HG02642 (cell line): ENCODE measurements at regions not wholly inside any gene's neighbourhood (a gene's known extent, or its start where the extent isn't known, plus 50 kb on each side); places are given as distances from the start of the nearest gene placed in this dataset.
"Not testable (repeated sequence)": the region's sequence is repeated elsewhere in the genome, so short reads cannot be mapped to it uniquely, and the experiment has no call there.

Source experiments
- ATAC-seq: cut with Tn5 transposase; IDR thresholded peaks from one replicate; pipeline ENCODE4 v1.9.1; 2021; ENCODE audit warnings: mild to moderate bottlenecking; ENCODE audit not compliant: unreplicated experiment, poor library complexity

- no peak for ATAC-seq
These were observed 223.4 kb downstream of the CSNK1G3 start for GRCh38 chr5:123735384-123735783.

DNA sequence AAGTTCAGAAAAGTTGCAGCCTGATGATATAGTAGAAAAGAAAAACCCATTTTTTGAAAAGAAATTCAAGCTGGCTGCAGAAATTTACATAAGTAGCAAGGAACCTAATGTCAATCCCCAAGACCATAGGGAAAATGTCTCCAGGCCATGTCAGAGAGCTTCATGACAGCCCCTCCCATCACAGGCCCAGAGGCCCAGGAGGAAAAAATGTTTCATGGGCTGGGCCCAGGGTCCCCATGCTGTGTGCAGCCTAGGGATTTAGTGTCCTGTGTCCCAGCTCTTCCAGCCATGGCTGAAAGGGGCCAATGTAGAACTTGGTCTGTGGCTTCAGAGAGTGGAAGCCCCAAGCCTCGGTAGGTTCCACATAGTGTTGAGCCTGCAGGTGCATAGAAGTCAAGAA lies 220.3 kb downstream of the CSNK1G3 start:
- no peak for ATAC-seq

- no peak for ATAC-seq
These were observed 210.5 kb downstream of the CSNK1G3 start for GRCh38 chr5:123722451-123722850.

GRCh38 chr5:123721675-123722276 lies 209.8 kb downstream of the CSNK1G3 start:
- ATAC-seq, result no peak

DNA sequence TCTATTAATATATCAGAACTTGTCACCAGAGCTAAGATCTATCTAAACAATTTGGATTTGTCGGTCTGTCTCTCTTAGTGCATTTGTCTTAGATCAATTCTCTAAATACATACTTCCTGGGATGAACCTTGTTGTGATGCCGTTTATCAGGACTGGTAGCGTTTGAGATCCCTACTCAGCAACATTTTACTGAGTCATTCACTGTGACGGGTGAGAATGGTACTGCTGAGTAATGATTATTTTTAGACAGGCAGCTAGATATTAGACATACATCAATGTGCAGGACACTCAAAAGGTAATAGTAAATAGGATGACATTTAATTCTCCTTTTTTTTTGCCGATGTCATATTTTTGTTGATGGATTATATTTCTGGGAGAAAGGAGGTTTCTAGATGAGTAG lies 209.0 kb downstream of the CSNK1G3 start:
- no peak for ATAC-seq

GRCh38 chr5:123720339-123720738 lies 208.4 kb downstream of the CSNK1G3 start:
- no peak for ATAC-seq

DNA sequence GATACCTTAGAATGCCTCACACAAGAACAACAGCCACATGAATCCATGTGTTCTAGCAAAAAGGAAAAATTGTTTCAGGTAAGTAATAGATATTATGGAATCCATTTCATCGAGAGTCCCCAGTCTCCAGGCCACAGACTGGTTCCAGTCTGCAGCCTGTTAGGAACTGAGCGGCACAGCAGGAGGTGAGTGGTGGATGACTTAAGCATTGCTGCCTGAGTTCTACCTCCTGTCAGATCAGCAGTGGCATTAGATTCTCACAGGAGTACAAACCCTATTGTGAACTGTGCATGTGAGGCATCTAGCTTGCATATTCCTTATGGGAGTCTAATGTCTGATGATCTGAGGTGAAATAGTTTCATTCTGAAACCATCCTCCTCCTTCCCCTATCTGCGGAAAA lies 207.0 kb downstream of the CSNK1G3 start:
- ATAC-seq, result no peak

DNA sequence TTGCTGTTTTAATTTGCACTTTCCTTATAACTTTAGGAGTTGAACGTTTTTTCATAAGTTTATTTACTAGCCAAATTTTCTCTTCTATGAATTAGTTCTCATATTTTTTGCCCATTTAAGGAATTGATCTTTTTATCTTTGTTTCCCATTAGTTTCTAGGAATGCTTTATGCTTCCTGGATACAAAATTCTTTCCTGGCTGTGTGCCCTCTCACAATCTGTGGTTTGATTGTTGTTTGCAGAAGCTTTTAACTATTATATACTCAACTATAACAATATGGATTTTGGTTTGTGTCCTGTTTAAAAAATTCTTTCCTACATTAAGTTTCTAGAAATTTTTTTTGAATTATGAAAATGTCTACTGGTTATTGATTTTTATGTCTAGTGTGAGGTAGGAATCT lies 206.3 kb downstream of the CSNK1G3 start:
- no peak for ATAC-seq

DNA sequence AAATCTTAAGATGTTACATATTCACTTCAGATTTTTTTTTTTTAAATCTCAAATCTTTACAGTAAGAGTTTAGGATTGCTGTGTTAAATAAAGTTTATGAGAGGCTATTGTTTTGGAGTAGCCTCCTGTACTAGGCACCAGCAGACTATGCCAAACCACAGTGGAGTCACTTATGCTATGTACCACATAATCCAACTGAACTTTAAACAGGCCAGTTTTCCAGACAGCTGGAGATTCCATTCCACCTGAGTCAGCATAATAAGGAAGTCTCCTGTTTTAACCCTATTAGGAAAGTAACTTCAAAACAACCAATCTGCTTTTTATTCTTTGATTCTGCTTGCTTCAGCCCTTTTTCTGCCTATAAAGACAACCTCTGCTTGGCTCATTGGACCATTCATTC lies 205.2 kb downstream of the CSNK1G3 start:
- ATAC-seq, result no peak

GRCh38 chr5:123710031-123710430 lies 198.1 kb downstream of the CSNK1G3 start:
- no peak for ATAC-seq

GRCh38 chr5:123709422-123709821 lies 197.4 kb downstream of the CSNK1G3 start:
- no peak for ATAC-seq

DNA sequence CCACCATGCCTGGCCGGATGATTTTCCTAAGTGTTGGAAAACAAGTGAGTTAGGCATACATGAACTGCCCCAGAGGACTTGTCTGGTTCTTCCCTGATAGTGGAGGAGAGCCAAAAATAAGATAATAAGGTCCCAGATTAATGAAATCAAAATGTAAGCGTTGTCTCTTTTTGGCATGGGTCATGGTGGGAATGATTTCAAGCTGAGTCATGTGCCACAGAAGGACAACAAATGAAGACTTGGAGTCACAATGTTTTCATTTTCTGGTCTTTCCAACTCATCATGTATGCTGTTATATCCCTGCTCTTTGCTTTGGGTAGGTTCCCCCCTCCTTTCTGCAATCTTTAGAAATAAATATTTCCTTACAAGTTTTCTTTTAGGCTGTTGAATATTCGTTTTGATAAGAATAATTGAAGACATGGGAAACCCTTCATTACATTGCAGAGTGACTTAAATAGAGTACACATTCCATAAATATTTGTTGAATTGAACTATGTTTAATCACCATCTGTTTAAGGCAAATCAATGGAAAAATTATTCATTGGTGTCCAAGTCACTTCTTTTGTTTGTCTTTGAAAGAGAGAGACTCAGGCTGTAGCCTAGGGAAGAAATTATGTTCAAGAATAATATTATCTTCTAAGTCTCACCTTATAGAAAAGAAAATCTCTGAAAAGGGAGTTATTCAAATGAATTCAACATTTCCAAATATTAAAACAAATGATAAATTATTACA lies 196.3 kb downstream of the CSNK1G3 start:
- no peak for ATAC-seq

DNA sequence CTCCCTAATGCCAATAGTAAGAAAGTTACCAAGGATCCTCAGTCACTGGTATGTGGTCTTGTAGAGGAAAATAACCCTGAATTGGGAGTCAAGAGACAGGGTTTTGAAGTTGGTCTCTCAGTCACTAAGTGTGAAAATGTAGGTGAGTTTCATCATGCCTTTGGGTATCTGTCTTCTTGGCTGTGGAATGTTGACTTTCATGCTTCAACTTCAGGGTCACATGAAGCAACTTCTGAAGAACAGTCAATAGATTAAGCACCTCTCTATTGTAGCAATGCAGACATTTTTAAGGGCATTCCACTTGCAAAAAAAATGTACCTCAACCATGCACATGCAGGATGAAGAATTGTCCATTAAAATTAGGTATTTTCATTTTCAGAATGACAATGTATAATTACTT lies 194.6 kb downstream of the CSNK1G3 start:
- no peak for ATAC-seq

DNA sequence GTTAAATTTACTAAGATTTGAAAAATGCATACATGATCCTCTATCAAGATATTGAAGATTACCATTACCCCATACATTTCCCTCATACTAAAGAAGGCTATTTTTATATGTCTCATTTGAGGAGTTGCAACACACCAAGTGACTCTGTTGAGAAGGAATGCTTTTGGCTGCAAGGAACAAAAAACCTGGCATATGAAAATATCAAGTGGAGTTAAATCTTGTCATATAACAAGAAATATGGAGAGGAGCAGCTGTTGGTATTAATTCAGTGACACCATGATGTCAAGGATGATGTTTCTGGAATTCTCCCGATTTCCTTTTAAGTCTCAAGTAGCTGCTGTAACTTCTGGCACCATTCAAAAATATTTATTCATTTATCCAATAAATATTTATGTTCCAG lies 193.8 kb downstream of the CSNK1G3 start:
- ATAC-seq, result no peak

DNA sequence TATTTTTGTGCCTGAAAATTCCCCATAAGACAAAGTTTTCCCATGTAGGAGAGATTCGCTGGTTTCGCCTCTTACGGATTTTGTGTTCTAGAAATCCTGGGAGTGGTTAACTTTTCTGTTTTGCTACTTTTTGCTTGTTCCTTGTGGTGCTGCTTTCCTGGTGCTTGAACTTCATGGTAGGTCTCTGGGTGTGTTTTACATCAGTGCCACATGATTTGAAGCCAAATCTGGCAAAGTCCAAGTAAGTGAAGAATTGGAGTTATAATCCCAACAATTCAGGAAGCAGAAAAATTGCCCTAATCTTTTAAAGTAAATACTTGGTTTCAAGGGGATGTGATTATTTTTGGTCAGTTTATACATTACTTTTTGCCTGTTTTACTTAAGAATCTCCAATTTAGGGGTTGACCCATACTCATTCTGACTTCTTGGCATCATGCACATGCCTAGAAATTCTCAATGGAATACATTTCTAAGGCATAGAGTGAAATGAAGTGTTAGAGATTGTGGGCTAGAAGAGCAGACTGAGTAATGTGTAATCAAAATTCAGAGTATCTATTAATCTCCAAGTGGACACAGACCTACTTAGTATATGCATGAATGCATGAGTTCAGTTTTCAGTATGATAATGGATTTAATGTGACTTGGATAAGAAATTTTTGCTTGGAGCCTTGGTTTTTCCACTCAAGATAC lies 189.7 kb downstream of the CSNK1G3 start:
- no peak for ATAC-seq

DNA sequence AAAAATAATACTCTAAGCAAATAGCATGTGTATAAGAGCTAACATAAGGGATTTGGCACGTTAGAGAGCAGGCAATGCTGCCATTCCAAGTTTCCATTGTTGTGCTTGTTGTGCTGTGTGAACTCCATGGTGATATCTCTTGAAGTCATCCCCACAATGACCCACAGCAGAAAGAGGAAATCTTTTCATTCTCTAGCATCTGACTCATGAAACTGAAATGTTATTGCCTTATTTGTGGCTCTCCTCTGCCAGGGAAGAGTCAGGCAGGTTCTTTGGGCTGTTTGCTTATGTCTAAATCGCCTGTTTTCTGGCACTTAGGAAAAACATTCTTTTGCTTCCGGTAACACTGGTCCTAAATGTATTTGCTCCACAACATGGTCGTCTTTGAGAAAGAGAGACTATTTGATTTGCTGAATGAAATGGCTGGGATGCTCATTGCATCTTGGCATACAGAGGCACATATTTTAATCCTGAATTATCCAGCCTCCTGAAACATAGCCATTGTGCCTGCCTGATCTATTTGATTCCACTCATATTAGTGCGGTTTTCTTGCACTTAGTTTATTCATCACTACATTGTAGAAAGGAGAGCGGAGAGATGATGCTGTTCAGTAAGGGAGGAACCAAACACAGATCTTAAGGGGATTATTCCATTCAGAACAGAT lies 188.8 kb downstream of the CSNK1G3 start:
- no peak for ATAC-seq

DNA sequence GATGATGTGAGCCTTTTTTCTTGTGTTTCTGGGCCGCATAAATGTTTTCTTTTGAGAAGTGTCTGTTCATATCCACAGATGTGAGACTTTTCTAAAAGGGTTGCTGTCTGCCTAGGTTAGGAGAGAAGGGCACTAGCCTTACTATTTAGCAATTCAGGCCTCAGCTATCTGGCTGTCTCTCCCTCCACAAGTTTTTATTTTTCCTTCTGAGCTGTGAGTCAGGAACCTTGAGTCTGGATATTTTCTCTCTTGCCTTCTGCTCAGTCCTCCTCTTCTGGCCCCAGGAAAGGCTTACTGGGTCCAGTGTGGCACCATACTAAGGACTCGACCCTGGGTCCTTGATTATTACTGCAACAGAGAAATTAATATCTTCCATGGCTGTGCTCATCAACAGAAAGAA lies 187.6 kb downstream of the CSNK1G3 start:
- no peak for ATAC-seq

- ATAC-seq, result not testable (repeated sequence)
These were observed 187.0 kb downstream of the CSNK1G3 start for GRCh38 chr5:123698937-123699336.

DNA sequence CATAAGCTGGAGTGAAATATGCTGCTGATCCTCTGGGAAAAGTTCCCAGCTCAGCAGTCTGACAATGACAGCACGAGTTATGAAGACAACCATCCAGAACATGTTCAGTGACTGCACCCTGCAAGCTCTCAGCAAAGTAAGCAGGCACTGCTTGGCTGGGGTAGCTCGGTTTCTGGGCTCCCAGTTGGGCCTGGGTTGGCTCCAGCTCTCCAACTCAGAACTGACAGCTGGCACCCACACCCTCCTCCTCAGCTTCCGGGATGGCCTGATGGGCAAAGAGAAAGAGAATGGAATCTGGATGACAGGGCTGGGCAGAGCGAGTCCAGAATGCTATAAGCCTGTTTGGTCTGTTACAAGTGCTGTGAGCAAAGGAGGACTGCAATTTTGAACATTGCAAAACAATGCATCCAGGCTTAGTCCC lies 185.0 kb downstream of the CSNK1G3 start:
- no peak for ATAC-seq

DNA sequence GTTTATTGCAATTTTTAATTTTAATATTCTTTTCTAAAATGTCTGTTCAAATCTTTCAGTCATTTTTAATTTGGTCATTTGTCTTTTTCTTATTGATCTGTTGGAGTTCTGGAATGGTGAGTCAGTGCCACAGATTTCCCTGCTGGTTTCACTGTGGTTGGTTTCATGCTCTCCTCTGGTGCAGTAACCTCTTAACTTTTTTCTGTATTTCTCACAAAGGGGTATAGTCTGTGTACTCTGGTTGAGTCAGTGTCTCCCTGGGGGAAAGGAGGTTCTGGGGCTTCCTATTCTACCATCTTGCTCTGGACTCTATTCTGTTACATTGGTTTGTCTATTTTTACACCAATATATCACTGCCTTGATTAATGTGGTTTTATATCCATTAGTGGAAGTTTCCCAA lies 178.8 kb downstream of the CSNK1G3 start:
- no peak for ATAC-seq

- ATAC-seq, result no peak
These were observed 169.1 kb downstream of the CSNK1G3 start for GRCh38 chr5:123681061-123681460.
